Ovary (tissue), 7 donors: ENCODE measurements at regions not wholly inside any gene's neighbourhood (a gene's known extent, or its start where the extent isn't known, plus 50 kb on each side); places are given as distances from the start of the nearest gene placed in this dataset.

Source experiments
- DNase-seq, 5 donors: peaks; one replicate each; pipeline ENCODE4 v3.0.0-alpha.2; 2019 to 2020
- H3K27ac ChIP-seq, 2 donors: fragments of 200-600 bp; one replicate each; pipeline versions ENCODE4 v1.5.1 to v1.8.0; 2019 to 2022
- H3K27me3 ChIP-seq: fragments of 200-600 bp; one replicate; pipeline ENCODE4 v1.8.0; 2022
- H3K36me3 ChIP-seq: fragments of 200-600 bp; sonication (generic); one replicate; pipeline ENCODE4 v1.5.1; 2019
- H3K4me1 ChIP-seq: one replicate; pipeline ENCODE4 v1.8.1; 2013; ENCODE audit warnings: mild to moderate bottlenecking, moderate library complexity; ENCODE audit not compliant: insufficient read depth
- H3K4me3 ChIP-seq: fragments of 200-600 bp; sonication (generic); one replicate; pipeline ENCODE4 v1.5.1; 2017
- H3K9me3 ChIP-seq, 2 donors: fragments of 200-600 bp in 1 of 2; sonication (generic) in 1 of 2; one replicate each; pipeline versions ENCODE4 v1.5.1 to v1.8.1; 2013 to 2019; ENCODE audit warnings: mild to moderate bottlenecking in 1 of 2, moderate library complexity in 1 of 2
- EP300 ChIP-seq: sonication (generic); formaldehyde crosslinking; IDR thresholded peaks from one replicate; pipeline ENCODE4 v1.6.1; 2017; ENCODE audit warnings: antibody characterized with exemption
- POLR2A ChIP-seq: fragments of 450-650 bp; IDR thresholded peaks from one replicate; pipeline ENCODE4 v1.6.1; 2017; ENCODE audit warnings: antibody characterized with exemption, mild to moderate bottlenecking, moderate library complexity
- WGBS, 3 donors: extraction: QIAGEN DNeasy Blood & Tissue Kit in 1 of 3; methylation state at CpG; one replicate each; pipeline versions ENCODE4 v1.1.5 to v1.1.7; 2013 to 2017; 5-methylcytosine and 5-hydroxymethylcytosine counted together
- intact Hi-C, 4 donors: fragments of 100-400 bp; cut with DNase I; formaldehyde crosslinking; loops; one replicate each; pipeline versions ENCODE4 v1.11.0 to v1.15.1; 2022 to 2023
- TF ChIP-seq, protein P1 (sequence below), 3 donors: fragments of 450-650 bp in 2 of 3; fragments of 200-600 bp in 1 of 3; IDR thresholded peaks; one replicate each; pipeline versions ENCODE4 v1.5.1 to v1.8.0; 2016 to 2022; ENCODE audit warnings: antibody characterized with exemption in 3 of 3, mild to moderate bottlenecking in 1 of 3
- donor health status: DM: no; HTN: no; CAD: no; lungs with moderate emphysema.
- donor health status: DM: no; HTN: no; CAD: no.
- donor health status: Bipolar disorder and iron deficiency.
- donor health status: DM: no; HTN: no; CAD: no.
- donor health status: DM: yes; HTN: yes; CAD: no.

- intact Hi-C loops: loop anchor here in 2 of 4 donors (5.0 kb wide), 1 partner anchor 86 kb away; no protein-coding TSS in a partner anchor
- H3K4me1 ChIP-seq: no peaks in the 10 kb centered on the region
- H3K27me3 ChIP-seq: no peaks in the 10 kb centered on the region
- no peak overlapping the region for H3K4me3 ChIP-seq
- no peak for DNase-seq
- H3K36me3 ChIP-seq: no peaks in the 10 kb centered on the region
- no peaks in the 10 kb centered on the region for H3K9me3 ChIP-seq
- 24 to 44% (median 38%) methylated on average over 2 of the region's 2 CpGs for WGBS, 3 donors
- H3K27ac ChIP-seq: no peak overlapping the region
- TF ChIP-seq EP300 (no peak), POLR2A (no peak)
- TF ChIP-seq, protein P1, sequence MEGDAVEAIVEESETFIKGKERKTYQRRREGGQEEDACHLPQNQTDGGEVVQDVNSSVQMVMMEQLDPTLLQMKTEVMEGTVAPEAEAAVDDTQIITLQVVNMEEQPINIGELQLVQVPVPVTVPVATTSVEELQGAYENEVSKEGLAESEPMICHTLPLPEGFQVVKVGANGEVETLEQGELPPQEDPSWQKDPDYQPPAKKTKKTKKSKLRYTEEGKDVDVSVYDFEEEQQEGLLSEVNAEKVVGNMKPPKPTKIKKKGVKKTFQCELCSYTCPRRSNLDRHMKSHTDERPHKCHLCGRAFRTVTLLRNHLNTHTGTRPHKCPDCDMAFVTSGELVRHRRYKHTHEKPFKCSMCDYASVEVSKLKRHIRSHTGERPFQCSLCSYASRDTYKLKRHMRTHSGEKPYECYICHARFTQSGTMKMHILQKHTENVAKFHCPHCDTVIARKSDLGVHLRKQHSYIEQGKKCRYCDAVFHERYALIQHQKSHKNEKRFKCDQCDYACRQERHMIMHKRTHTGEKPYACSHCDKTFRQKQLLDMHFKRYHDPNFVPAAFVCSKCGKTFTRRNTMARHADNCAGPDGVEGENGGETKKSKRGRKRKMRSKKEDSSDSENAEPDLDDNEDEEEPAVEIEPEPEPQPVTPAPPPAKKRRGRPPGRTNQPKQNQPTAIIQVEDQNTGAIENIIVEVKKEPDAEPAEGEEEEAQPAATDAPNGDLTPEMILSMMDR (IDR thresholded peaks at IDR 0.05): no peak
Measured at GRCh38 chr14:95440951-95441350, 75.5 kb downstream of the SYNE3 start.

- no peaks in the 10 kb centered on the region for H3K4me1 ChIP-seq
- H3K36me3 ChIP-seq: no peaks in the 10 kb centered on the region
- no peak overlapping the region for H3K27ac ChIP-seq
- H3K4me3 ChIP-seq: no peak overlapping the region
- intact Hi-C loops: loop anchor here in 2 of 4 donors (5.0 kb wide), 1 partner anchor 87 kb away; no protein-coding TSS in a partner anchor
- TF ChIP-seq EP300 (no peak), POLR2A (no peak)
- TF ChIP-seq, protein P1 (IDR thresholded peaks at IDR 0.05): no peak
- DNase-seq: no peak
- WGBS, 3 donors: 70 to 73% (median 70%) methylated on average over 5 of the region's 5 CpGs
- H3K27me3 ChIP-seq: no peaks in the 10 kb centered on the region
- H3K9me3 ChIP-seq: no peaks in the 10 kb centered on the region
Measured at GRCh38 chr14:95440496-95440895, 76.0 kb downstream of the SYNE3 start.

- no peaks in the 10 kb centered on the region for H3K36me3 ChIP-seq
- no peaks in the 10 kb centered on the region for H3K9me3 ChIP-seq
- 86 to 91% (median 87%) methylated on average over 12 to 14 of the region's 14 CpGs for WGBS, 3 donors
- TF ChIP-seq, protein P1 (IDR thresholded peaks at IDR 0.05): no peak
- TF ChIP-seq POLR2A (no peak), EP300 (no peak)
- no peak overlapping the region for H3K27ac ChIP-seq
- no peaks in the 10 kb centered on the region for H3K4me1 ChIP-seq
- no peak overlapping the region for H3K4me3 ChIP-seq
- intact Hi-C loops: loop anchor here in 2 of 4 donors (5.0 to 10.0 kb wide), 2 partner anchors 87 to 755 kb away; no protein-coding TSS in a partner anchor
- no peaks in the 10 kb centered on the region for H3K27me3 ChIP-seq
- no peak for DNase-seq
Measured at GRCh38 chr14:95439881-95440280, 76.6 kb downstream of the SYNE3 start.

- no peaks in the 10 kb centered on the region for H3K36me3 ChIP-seq
- intact Hi-C loops: loop anchor here in 1 of 4 donors (10.0 kb wide), 1 partner anchor 753 kb away; no protein-coding TSS in a partner anchor
- H3K27ac ChIP-seq: no peak overlapping the region
Measured at GRCh38 chr14:95437715-95438114, 78.7 kb downstream of the SYNE3 start.

More at GRCh38 chr14:95437715-95438114, 78.7 kb downstream of the SYNE3 start:
- 94 to 95% (median 95%) methylated on average over 5 of the region's 5 CpGs for WGBS, 3 donors
- no peaks in the 10 kb centered on the region for H3K4me1 ChIP-seq
- H3K27me3 ChIP-seq: no peaks in the 10 kb centered on the region
- H3K4me3 ChIP-seq: no peak overlapping the region
- no peak for TF ChIP-seq POLR2A
- TF ChIP-seq, protein P1 (IDR thresholded peaks at IDR 0.05): no peak
- no peak for TF ChIP-seq EP300
- H3K9me3 ChIP-seq: no peaks in the 10 kb centered on the region
- no peak for DNase-seq
